Panc1 (cell line): ENCODE measurements at regions not wholly inside any gene's neighbourhood (a gene's known extent, or its start where the extent isn't known, plus 50 kb on each side); places are given as distances from the start of the nearest gene placed in this dataset.

Experiments
- POLR2AphosphoS5 ChIP-seq: IDR thresholded peaks from 2 replicates; pipeline ENCODE4 v1.6.1; 2012; ENCODE audit warnings: mild to moderate bottlenecking, low read depth, low read length, moderate library complexity
- TF ChIP-seq, protein P1 (sequence below): fragments of 450-650 bp; IDR thresholded peaks from 2 replicates; pipeline ENCODE4 v1.5.1; 2017; ENCODE audit warnings: mild to moderate bottlenecking

DNA sequence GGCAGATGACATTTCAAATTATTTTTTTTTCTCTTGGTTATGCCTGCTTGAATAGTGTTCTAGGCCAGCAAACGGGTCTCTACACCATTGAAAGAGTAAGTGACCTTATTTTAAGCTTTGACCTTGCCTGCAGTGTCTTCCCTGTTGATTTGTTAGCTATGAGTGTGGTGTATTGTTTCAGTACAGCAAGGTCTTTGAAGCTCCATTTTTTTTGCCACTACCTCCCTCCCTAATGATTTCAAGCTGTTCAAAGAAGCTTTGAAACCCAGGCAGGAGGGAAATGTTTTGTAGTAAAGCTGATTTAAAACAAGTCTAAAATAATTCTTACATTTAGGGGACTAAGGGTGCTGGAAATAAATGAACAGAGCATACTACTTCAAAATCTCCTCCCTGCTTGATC, 1249.8 kb downstream of the ROBO1 start:
- TF ChIP-seq, protein P1, sequence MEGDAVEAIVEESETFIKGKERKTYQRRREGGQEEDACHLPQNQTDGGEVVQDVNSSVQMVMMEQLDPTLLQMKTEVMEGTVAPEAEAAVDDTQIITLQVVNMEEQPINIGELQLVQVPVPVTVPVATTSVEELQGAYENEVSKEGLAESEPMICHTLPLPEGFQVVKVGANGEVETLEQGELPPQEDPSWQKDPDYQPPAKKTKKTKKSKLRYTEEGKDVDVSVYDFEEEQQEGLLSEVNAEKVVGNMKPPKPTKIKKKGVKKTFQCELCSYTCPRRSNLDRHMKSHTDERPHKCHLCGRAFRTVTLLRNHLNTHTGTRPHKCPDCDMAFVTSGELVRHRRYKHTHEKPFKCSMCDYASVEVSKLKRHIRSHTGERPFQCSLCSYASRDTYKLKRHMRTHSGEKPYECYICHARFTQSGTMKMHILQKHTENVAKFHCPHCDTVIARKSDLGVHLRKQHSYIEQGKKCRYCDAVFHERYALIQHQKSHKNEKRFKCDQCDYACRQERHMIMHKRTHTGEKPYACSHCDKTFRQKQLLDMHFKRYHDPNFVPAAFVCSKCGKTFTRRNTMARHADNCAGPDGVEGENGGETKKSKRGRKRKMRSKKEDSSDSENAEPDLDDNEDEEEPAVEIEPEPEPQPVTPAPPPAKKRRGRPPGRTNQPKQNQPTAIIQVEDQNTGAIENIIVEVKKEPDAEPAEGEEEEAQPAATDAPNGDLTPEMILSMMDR = no peak
- no peak for TF ChIP-seq POLR2AphosphoS5
